ENCODE measurements at regions not wholly inside any gene's neighbourhood (a gene's known extent, or its start where the extent isn't known, plus 50 kb on each side); places are given as distances from the start of the nearest gene placed in this dataset.
"Not testable (repeated sequence)": the region's sequence is repeated elsewhere in the genome, so short reads cannot be mapped to it uniquely, and the experiment has no call there.

DNA sequence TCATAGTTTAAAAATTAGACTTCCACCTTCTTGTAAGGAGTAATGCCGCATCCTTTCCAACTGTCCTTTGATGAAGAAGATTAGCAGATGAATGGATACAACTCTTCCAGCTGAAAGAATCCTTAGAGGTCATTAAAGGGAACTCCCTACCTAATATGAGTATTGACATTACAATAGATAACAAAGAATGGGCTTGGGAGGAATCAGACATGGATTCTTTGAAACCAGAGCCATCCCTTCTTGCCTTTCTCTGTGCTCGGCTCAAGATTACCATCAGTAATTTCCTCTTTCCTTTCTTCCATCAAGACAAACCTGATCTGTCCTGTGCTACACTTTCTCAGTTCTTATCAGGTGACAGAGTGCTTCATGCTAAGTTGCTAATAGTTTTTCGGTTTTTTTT, 83.8 kb downstream of the GOLGA8K start:
- not testable (repeated sequence) for TF ChIP-seq EZH2 (optimal IDR thresholded peaks at IDR 0.05; ENCODE audit: low read depth, low read length); EZH2phosphoT487 (IDR thresholded peaks at IDR 0.05; ENCODE audit: low read length)
- TF ChIP-seq, protein P1, sequence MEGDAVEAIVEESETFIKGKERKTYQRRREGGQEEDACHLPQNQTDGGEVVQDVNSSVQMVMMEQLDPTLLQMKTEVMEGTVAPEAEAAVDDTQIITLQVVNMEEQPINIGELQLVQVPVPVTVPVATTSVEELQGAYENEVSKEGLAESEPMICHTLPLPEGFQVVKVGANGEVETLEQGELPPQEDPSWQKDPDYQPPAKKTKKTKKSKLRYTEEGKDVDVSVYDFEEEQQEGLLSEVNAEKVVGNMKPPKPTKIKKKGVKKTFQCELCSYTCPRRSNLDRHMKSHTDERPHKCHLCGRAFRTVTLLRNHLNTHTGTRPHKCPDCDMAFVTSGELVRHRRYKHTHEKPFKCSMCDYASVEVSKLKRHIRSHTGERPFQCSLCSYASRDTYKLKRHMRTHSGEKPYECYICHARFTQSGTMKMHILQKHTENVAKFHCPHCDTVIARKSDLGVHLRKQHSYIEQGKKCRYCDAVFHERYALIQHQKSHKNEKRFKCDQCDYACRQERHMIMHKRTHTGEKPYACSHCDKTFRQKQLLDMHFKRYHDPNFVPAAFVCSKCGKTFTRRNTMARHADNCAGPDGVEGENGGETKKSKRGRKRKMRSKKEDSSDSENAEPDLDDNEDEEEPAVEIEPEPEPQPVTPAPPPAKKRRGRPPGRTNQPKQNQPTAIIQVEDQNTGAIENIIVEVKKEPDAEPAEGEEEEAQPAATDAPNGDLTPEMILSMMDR (IDR thresholded peaks at IDR 0.05; ENCODE audit: low read length), result not testable (repeated sequence)
